ENCODE measurements at regions not wholly inside any gene's neighbourhood (a gene's known extent, or its start where the extent isn't known, plus 50 kb on each side); places are given as distances from the start of the nearest gene placed in this dataset.

GRCh38 chr9:126113176-126113575 lies 213.5 kb upstream of the MVB12B start:
- Histone ChIP-seq H3K4me1 (ENCODE audit: control insufficient read depth, extremely low read depth, insufficient read depth, low read length) (no peaks in the 10 kb centered on the region), H4K20me1 (replicated peaks; ENCODE audit: control insufficient read depth, extremely low read depth, insufficient read depth, low read length) (no peaks in the 10 kb centered on the region), H3K27me3 (ENCODE audit: control insufficient read depth in 2 of 2, insufficient read depth in 2 of 2, low read length in 2 of 2) (no peaks in the 10 kb centered on the region), H3K9me3 (replicated peaks; ENCODE audit: control insufficient read depth, insufficient read depth, low read length) (no peaks in the 10 kb centered on the region), H3K9me1 (replicated peaks; ENCODE audit: control insufficient read depth, extremely low read depth, insufficient read depth, low read length) (no peaks in the 10 kb centered on the region), H3K4me2 (ENCODE audit: insufficient read depth, low read length) (no peak overlapping the region), H3K79me2 (ENCODE audit: control insufficient read depth, insufficient read depth, low read length) (no peaks in the 10 kb centered on the region), H2AFZ (ENCODE audit: low read depth, low read length) (no peak overlapping the region), H3K36me3 (ENCODE audit: control insufficient read depth in 2 of 2, extremely low read depth in 1 of 2, insufficient read depth in 2 of 2, low read length in 2 of 2) (no peaks in the 10 kb centered on the region), H3K4me3 (replicated peaks in 1 of 3; ENCODE audit: insufficient read depth in 1 of 3, low read depth in 1 of 3, low read length in 3 of 3) (no peak overlapping the region), H3K9ac (replicated peaks; ENCODE audit: extremely low read depth, insufficient read depth, low read length) (no peak overlapping the region), H3K27ac (ENCODE audit: insufficient read depth, low read depth, low read length) (no peak overlapping the region)
- ChIA-PET POLR2A (no interaction called here), CTCF (interaction anchor here (1.7 kb wide), 1 partner anchor 18 kb away, joined by 4 read pairs; no protein-coding TSS in a partner anchor)
- no TSS peak for BruUV-seq (replicated peaks)
- dilution Hi-C loops (cut with MboI; ENCODE audit: extremely low pct_ligation_motif_present, low sequenced_read_pairs) (no loop called here), intact Hi-C loops (cut with micrococcal nuclease) (no loop called here)
- DNase-seq (ENCODE audit: low read depth, low spot score) (no peak), FAIRE-seq (no peak)
- TF ChIP-seq MAX (IDR thresholded peaks at IDR 0.05; ENCODE audit: insufficient read depth, insufficient read length), result no peak
- no peak for TF ChIP-seq JUN (IDR thresholded peaks at IDR 0.05; ENCODE audit: borderline replicate concordance, insufficient read depth, insufficient read length, low read depth)
- TF ChIP-seq FOS (IDR thresholded peaks at IDR 0.05; ENCODE audit: borderline replicate concordance, insufficient read depth, low read length), result no peak
- no peak for TF ChIP-seq POLR2AphosphoS5 (IDR thresholded peaks at IDR 0.05; ENCODE audit: insufficient read depth, low read depth, low read length)
- TF ChIP-seq, protein P1, sequence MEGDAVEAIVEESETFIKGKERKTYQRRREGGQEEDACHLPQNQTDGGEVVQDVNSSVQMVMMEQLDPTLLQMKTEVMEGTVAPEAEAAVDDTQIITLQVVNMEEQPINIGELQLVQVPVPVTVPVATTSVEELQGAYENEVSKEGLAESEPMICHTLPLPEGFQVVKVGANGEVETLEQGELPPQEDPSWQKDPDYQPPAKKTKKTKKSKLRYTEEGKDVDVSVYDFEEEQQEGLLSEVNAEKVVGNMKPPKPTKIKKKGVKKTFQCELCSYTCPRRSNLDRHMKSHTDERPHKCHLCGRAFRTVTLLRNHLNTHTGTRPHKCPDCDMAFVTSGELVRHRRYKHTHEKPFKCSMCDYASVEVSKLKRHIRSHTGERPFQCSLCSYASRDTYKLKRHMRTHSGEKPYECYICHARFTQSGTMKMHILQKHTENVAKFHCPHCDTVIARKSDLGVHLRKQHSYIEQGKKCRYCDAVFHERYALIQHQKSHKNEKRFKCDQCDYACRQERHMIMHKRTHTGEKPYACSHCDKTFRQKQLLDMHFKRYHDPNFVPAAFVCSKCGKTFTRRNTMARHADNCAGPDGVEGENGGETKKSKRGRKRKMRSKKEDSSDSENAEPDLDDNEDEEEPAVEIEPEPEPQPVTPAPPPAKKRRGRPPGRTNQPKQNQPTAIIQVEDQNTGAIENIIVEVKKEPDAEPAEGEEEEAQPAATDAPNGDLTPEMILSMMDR (IDR thresholded peaks at IDR 0.05; ENCODE audit: extremely low read depth in 1 of 2, insufficient read depth in 1 of 2, low read depth in 1 of 2, low read length in 2 of 2), result no peak
- TF ChIP-seq MYC (IDR thresholded peaks at IDR 0.05; ENCODE audit: low read depth, low read length), result no peak
- TF ChIP-seq EZH2 (IDR thresholded peaks at IDR 0.05; ENCODE audit: borderline replicate concordance, low read depth, low read length, severe bottlenecking), result no peak
- TF ChIP-seq POLR2A (IDR thresholded peaks at IDR 0.05; ENCODE audit: low read depth, low read length), result no peak
- no peak for TF ChIP-seq GATA2 (IDR thresholded peaks at IDR 0.05; ENCODE audit: insufficient read depth, insufficient read length, low read depth, low read length)

All from endothelial cell of umbilical vein (primary cell).